Bone marrow (tissue), 2 donors: ENCODE measurements at regions not wholly inside any gene's neighbourhood (a gene's known extent, or its start where the extent isn't known, plus 50 kb on each side); places are given as distances from the start of the nearest gene placed in this dataset.

Source experiments
- DNase-seq, 2 donors: peaks; one replicate each; lab custom pipeline; 2025; lab: John Stamatoyannopoulos, UW

- no peak for DNase-seq
These were observed 55.7 kb upstream of the TOP3B start for GRCh38 chr22:22038178-22038880.

GRCh38 chr22:22037740-22038139 lies 55.2 kb upstream of the TOP3B start:
- no peak for DNase-seq

GRCh38 chr22:22037229-22037628 lies 54.6 kb upstream of the TOP3B start:
- DNase-seq = no peak

GRCh38 chr22:22036588-22036987 lies 54.0 kb upstream of the TOP3B start:
- DNase-seq = no peak

GRCh38 chr22:22035771-22036314 lies 53.3 kb upstream of the TOP3B start:
- no peak for DNase-seq

GRCh38 chr22:22035203-22035602 lies 52.6 kb upstream of the TOP3B start:
- DNase-seq = no peak

GRCh38 chr22:22034469-22035132 lies 52.0 kb upstream of the TOP3B start:
- DNase-seq = no peak

- no peak for DNase-seq
These were observed 51.3 kb upstream of the TOP3B start for GRCh38 chr22:22033803-22034468.

GRCh38 chr22:22032906-22033802 lies 50.6 kb upstream of the TOP3B start:
- no peak for DNase-seq

- no peak for DNase-seq
These were observed 49.7 kb upstream of the TOP3B start for GRCh38 chr22:22032099-22032905.
